GM12878 (cell line): ENCODE measurements at regions not wholly inside any gene's neighbourhood (a gene's known extent, or its start where the extent isn't known, plus 50 kb on each side); places are given as distances from the start of the nearest gene placed in this dataset.

Experiments
- BRCA1 ChIP-seq: IDR thresholded peaks from 2 replicates; pipeline ENCODE4 v1.6.1; 2011; ENCODE audit warnings: low read depth, low read length, improper control_type of control experiment
- FOXK2 ChIP-seq: fragments of 450-650 bp; IDR thresholded peaks from 2 replicates; pipeline ENCODE4 v1.6.1; 2017; ENCODE audit warnings: mild to moderate bottlenecking, moderate library complexity
- KAT2A ChIP-seq: conservative IDR thresholded peaks from 2 replicates; pipeline ENCODE4 v1.6.1; 2011; ENCODE audit warnings: low read depth, low read length; ENCODE audit not compliant: control insufficient read depth
- NFXL1 ChIP-seq: fragments of 450-650 bp; IDR thresholded peaks from 2 replicates; pipeline ENCODE4 v1.6.1; 2017; ENCODE audit warnings: antibody characterized with exemption, mild to moderate bottlenecking, borderline replicate concordance
- PML ChIP-seq: IDR thresholded peaks from 2 replicates; pipeline ENCODE4 v1.6.1; 2012; ENCODE audit warnings: low read length, inconsistent platforms
- POLR2AphosphoS5 ChIP-seq: IDR thresholded peaks from 2 replicates; pipeline ENCODE4 v1.6.1; 2011; ENCODE audit warnings: mild to moderate bottlenecking, low read length, inconsistent platforms
- RAD51 ChIP-seq: fragments of 450-650 bp; IDR thresholded peaks from 2 replicates; pipeline ENCODE4 v1.6.1; 2016; ENCODE audit warnings: moderate library complexity, mild to moderate bottlenecking, inconsistent platforms
- SIN3A ChIP-seq: IDR thresholded peaks from 2 replicates; pipeline ENCODE4 v1.6.1; 2012; ENCODE audit warnings: low read depth, low read length, improper control_type of control experiment
- SIX5 ChIP-seq: IDR thresholded peaks from 2 replicates; pipeline ENCODE4 v1.6.1; 2011; ENCODE audit warnings: mild to moderate bottlenecking, low read depth, low read length, moderate library complexity; ENCODE audit not compliant: severe bottlenecking
- ZZZ3 ChIP-seq: IDR thresholded peaks from 2 replicates; pipeline ENCODE4 v1.6.1; 2011; ENCODE audit warnings: low read depth; ENCODE audit not compliant: control insufficient read depth, insufficient read length
- TF ChIP-seq, protein P1 (sequence below): IDR thresholded peaks from 2 replicates; pipeline ENCODE4 v1.6.1; 2012; ENCODE audit warnings: improper control_type of control experiment, low read depth, low read length; ENCODE audit not compliant: insufficient replicate concordance
- TF ChIP-seq, protein P2 (sequence below): fragments of 450-650 bp; formaldehyde crosslinking; IDR thresholded peaks from 2 replicates; pipeline ENCODE4 v1.5.0; 2022; ENCODE audit warnings: mild to moderate bottlenecking, missing genetic modification characterization

DNA sequence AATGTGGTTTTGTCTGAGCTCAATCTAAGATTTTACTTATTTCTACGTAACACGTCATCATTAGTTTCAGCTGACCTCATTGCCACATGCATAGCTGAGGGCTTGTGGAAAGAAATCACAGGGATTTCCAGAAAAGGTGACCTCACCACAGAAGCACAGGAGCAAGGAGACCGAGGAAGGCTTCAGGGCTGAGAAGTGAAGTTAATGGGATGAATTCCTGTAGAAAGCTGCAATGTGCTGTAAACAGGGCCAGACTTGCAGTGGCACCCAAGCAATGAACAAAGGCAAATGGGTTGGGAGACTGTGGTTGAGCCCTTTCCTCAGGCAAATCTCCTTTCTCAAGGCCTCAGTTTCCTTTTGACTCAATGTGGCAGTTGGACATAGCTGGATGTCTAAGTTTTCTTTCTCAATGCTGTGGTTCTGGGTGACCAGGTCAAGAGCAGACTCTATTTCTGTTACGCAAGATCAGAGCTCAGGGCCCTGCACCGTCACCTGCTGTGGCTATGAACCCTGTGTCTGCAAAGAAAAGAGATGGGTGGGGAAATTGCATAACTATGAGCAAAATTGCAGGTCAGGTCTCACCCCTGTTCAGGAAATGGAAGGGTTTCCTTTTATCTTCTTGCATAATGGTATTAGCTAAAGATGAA is 252.2 kb upstream of the TBL1XR1 start (continued):
- TF ChIP-seq, protein P1, sequence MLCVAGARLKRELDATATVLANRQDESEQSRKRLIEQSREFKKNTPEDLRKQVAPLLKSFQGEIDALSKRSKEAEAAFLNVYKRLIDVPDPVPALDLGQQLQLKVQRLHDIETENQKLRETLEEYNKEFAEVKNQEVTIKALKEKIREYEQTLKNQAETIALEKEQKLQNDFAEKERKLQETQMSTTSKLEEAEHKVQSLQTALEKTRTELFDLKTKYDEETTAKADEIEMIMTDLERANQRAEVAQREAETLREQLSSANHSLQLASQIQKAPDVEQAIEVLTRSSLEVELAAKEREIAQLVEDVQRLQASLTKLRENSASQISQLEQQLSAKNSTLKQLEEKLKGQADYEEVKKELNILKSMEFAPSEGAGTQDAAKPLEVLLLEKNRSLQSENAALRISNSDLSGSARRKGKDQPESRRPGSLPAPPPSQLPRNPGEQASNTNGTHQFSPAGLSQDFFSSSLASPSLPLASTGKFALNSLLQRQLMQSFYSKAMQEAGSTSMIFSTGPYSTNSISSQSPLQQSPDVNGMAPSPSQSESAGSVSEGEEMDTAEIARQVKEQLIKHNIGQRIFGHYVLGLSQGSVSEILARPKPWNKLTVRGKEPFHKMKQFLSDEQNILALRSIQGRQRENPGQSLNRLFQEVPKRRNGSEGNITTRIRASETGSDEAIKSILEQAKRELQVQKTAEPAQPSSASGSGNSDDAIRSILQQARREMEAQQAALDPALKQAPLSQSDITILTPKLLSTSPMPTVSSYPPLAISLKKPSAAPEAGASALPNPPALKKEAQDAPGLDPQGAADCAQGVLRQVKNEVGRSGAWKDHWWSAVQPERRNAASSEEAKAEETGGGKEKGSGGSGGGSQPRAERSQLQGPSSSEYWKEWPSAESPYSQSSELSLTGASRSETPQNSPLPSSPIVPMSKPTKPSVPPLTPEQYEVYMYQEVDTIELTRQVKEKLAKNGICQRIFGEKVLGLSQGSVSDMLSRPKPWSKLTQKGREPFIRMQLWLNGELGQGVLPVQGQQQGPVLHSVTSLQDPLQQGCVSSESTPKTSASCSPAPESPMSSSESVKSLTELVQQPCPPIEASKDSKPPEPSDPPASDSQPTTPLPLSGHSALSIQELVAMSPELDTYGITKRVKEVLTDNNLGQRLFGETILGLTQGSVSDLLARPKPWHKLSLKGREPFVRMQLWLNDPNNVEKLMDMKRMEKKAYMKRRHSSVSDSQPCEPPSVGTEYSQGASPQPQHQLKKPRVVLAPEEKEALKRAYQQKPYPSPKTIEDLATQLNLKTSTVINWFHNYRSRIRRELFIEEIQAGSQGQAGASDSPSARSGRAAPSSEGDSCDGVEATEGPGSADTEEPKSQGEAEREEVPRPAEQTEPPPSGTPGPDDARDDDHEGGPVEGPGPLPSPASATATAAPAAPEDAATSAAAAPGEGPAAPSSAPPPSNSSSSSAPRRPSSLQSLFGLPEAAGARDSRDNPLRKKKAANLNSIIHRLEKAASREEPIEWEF = no peak
- TF ChIP-seq KAT2A = no peak
- no peak for TF ChIP-seq FOXK2
- TF ChIP-seq ZZZ3 = no peak
- no peak for TF ChIP-seq SIX5
- TF ChIP-seq BRCA1 = no peak
- no peak for TF ChIP-seq RAD51
- no peak for TF ChIP-seq SIN3A
- TF ChIP-seq, protein P2, sequence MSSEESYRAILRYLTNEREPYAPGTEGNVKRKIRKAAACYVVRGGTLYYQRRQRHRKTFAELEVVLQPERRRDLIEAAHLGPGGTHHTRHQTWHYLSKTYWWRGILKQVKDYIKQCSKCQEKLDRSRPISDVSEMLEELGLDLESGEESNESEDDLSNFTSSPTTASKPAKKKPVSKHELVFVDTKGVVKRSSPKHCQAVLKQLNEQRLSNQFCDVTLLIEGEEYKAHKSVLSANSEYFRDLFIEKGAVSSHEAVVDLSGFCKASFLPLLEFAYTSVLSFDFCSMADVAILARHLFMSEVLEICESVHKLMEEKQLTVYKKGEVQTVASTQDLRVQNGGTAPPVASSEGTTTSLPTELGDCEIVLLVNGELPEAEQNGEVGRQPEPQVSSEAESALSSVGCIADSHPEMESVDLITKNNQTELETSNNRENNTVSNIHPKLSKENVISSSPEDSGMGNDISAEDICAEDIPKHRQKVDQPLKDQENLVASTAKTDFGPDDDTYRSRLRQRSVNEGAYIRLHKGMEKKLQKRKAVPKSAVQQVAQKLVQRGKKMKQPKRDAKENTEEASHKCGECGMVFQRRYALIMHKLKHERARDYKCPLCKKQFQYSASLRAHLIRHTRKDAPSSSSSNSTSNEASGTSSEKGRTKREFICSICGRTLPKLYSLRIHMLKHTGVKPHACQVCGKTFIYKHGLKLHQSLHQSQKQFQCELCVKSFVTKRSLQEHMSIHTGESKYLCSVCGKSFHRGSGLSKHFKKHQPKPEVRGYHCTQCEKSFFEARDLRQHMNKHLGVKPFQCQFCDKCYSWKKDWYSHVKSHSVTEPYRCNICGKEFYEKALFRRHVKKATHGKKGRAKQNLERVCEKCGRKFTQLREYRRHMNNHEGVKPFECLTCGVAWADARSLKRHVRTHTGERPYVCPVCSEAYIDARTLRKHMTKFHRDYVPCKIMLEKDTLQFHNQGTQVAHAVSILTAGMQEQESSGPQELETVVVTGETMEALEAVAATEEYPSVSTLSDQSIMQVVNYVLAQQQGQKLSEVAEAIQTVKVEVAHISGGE (CRISPR knock-in tag) = no peak
- peak; percentile 47; the same call in 1 of the 2 replicates for TF ChIP-seq PML
- TF ChIP-seq NFXL1 = no peak
- TF ChIP-seq POLR2AphosphoS5 = no peak
